ENCODE measurements at regions not wholly inside any gene's neighbourhood (a gene's known extent, or its start where the extent isn't known, plus 50 kb on each side); places are given as distances from the start of the nearest gene placed in this dataset.

GRCh38 chr13:40116008-40116407 is 460.5 kb downstream of the COG6 start (continued):
- TF ChIP-seq ZNF510 (tag by site-specific recombination; IDR thresholded peaks at IDR 0.05; ENCODE audit: insufficient replicate concordance) (no peak), ZNF211 (tag by site-specific recombination; IDR thresholded peaks at IDR 0.05; ENCODE audit: low read depth) (no peak), ZNF600 (tag by site-specific recombination; IDR thresholded peaks at IDR 0.05) (peak; percentile 89), KLF7 (tag by site-specific recombination; IDR thresholded peaks at IDR 0.05; ENCODE audit: borderline replicate concordance) (no peak), KLF9 (tag by site-specific recombination; IDR thresholded peaks at IDR 0.05; ENCODE audit: low read depth) (no peak), ZNF501 (tag by site-specific recombination; IDR thresholded peaks at IDR 0.05) (0 out of 2 replicates have a peak, but pooled peaks have one; percentile 49), ZNF660 (tag by site-specific recombination; IDR thresholded peaks at IDR 0.05) (no peak; the same call in 1 of the 2 replicates), ZNF2 (tag by site-specific recombination; IDR thresholded peaks at IDR 0.05) (no peak), ZNF549 (tag by site-specific recombination; IDR thresholded peaks at IDR 0.05) (no peak), ZNF629 (tag by site-specific recombination; IDR thresholded peaks at IDR 0.05) (peak; percentile 96), ZNF175 (tag by site-specific recombination; IDR thresholded peaks at IDR 0.05) (no peak), MYNN (tag by site-specific recombination; IDR thresholded peaks at IDR 0.05; ENCODE audit: borderline replicate concordance) (no peak), ZFP41 (tag by site-specific recombination; IDR thresholded peaks at IDR 0.05; ENCODE audit: borderline replicate concordance) (no peak), YY2 (tag by site-specific recombination; IDR thresholded peaks at IDR 0.05) (no peak), ZNF555 (tag by site-specific recombination; conservative IDR thresholded peaks at IDR 0.05) (no peak), ZNF48 (tag by site-specific recombination; IDR thresholded peaks at IDR 0.05) (no peak), ZNF704 (tag by site-specific recombination; IDR thresholded peaks at IDR 0.05) (no peak), ZNF639 (tag by site-specific recombination; IDR thresholded peaks at IDR 0.05) (peak; percentile 88), BCL11A (tag by site-specific recombination; IDR thresholded peaks at IDR 0.05; ENCODE audit: low read depth) (peak; percentile 57; the same call in 1 of the 2 replicates), MEIS1 (CRISPR knock-in tag; IDR thresholded peaks at IDR 0.05; ENCODE audit: borderline replicate concordance) (no peak), ZBTB8A (tag by site-specific recombination; IDR thresholded peaks at IDR 0.05) (no peak)

GRCh38 chr13:40118337-40118736 is 462.9 kb downstream of the COG6 start:
- H3K9me3 ChIP-seq (ENCODE audit: control insufficient read depth, insufficient read depth, low read depth, low read length) = no peaks in the 10 kb centered on the region
- TF ChIP-seq ZNF184 (tag by site-specific recombination; IDR thresholded peaks at IDR 0.05) (no peak), ZNF274 (IDR thresholded peaks at IDR 0.05; ENCODE audit: low read length) (no peak), ZNF274 (tag by site-specific recombination; IDR thresholded peaks at IDR 0.05; ENCODE audit: borderline replicate concordance) (no peak), ZBTB8A (tag by site-specific recombination; IDR thresholded peaks at IDR 0.05) (no peak), ZNF548 (tag by site-specific recombination; IDR thresholded peaks at IDR 0.05) (no peak), ZNF132 (tag by site-specific recombination; IDR thresholded peaks at IDR 0.05; ENCODE audit: borderline replicate concordance) (no peak), ZNF449 (tag by site-specific recombination; IDR thresholded peaks at IDR 0.05) (no peak), ZBTB49 (tag by site-specific recombination; IDR thresholded peaks at IDR 0.05; ENCODE audit: low read depth) (no peak)
- no peak overlapping the region for H3K27ac ChIP-seq (ENCODE audit: extremely low read depth, low read depth, low read length)
- no peak overlapping the region for H3K4me3 ChIP-seq (ENCODE audit: low read depth, low read length)
- H3K4me1 ChIP-seq (ENCODE audit: control insufficient read depth, insufficient read depth, low read length) = peaks cover 7% of the 10 kb centered on the region
- POLR2A ChIA-PET = no interaction called here
- CTCF ChIA-PET = interaction anchor here (0.9 kb wide), 1 partner anchor 15 kb away, joined by 3 read pairs; no protein-coding TSS in a partner anchor
- no peaks in the 10 kb centered on the region for H3K36me3 ChIP-seq (ENCODE audit: control insufficient read depth in 2 of 2, insufficient read depth in 1 of 2, low read length in 2 of 2)
